Immature natural killer cell (primary cell): ENCODE measurements at regions not wholly inside any gene's neighbourhood (a gene's known extent, or its start where the extent isn't known, plus 50 kb on each side); places are given as distances from the start of the nearest gene placed in this dataset.
"Not testable (repeated sequence)": the region's sequence is repeated elsewhere in the genome, so short reads cannot be mapped to it uniquely, and the experiment has no call there.

Source experiments
- DNase-seq, 3 donors: peaks; one replicate each; pipeline ENCODE4 v3.0.0; 2022; ENCODE audit warnings: mixed read lengths in 1 of 3
- H3K27ac Mint-ChIP-seq, 6 donors: one replicate each; pipeline ENCODE4 v1.8.0; 2020; ENCODE audit warnings: mixed read lengths in 6 of 6, mild to moderate bottlenecking in 5 of 6, inconsistent platforms in 4 of 6, moderate library complexity in 3 of 6
- H3K27me3 Mint-ChIP-seq, 3 donors: one replicate each; pipeline ENCODE4 v1.8.0; 2020 to 2021; ENCODE audit warnings: low read depth in 3 of 3, mild to moderate bottlenecking in 3 of 3, mixed read lengths in 3 of 3, moderate library complexity in 3 of 3, inconsistent platforms in 1 of 3
- H3K36me3 Mint-ChIP-seq, 3 donors: one replicate each; pipeline ENCODE4 v1.8.0; 2020; ENCODE audit warnings: mixed read lengths in 3 of 3, inconsistent platforms in 2 of 3, mild to moderate bottlenecking in 2 of 3
- H3K4me1 Mint-ChIP-seq, 2 donors: one replicate each; pipeline ENCODE4 v1.8.0; 2020; ENCODE audit warnings: inconsistent platforms in 2 of 2, mild to moderate bottlenecking in 2 of 2, mixed read lengths in 2 of 2, moderate library complexity in 1 of 2
- H3K4me3 Mint-ChIP-seq, 5 donors: one replicate each; pipeline ENCODE4 v1.8.0; 2020; ENCODE audit warnings: mild to moderate bottlenecking in 5 of 5, mixed read lengths in 5 of 5, inconsistent platforms in 3 of 5, moderate library complexity in 3 of 5
- H3K9me3 Mint-ChIP-seq, 6 donors: one replicate each; pipeline ENCODE4 v1.8.0; 2020; ENCODE audit warnings: mild to moderate bottlenecking in 6 of 6, mixed read lengths in 6 of 6, inconsistent platforms in 4 of 6, moderate library complexity in 3 of 6

DNA sequence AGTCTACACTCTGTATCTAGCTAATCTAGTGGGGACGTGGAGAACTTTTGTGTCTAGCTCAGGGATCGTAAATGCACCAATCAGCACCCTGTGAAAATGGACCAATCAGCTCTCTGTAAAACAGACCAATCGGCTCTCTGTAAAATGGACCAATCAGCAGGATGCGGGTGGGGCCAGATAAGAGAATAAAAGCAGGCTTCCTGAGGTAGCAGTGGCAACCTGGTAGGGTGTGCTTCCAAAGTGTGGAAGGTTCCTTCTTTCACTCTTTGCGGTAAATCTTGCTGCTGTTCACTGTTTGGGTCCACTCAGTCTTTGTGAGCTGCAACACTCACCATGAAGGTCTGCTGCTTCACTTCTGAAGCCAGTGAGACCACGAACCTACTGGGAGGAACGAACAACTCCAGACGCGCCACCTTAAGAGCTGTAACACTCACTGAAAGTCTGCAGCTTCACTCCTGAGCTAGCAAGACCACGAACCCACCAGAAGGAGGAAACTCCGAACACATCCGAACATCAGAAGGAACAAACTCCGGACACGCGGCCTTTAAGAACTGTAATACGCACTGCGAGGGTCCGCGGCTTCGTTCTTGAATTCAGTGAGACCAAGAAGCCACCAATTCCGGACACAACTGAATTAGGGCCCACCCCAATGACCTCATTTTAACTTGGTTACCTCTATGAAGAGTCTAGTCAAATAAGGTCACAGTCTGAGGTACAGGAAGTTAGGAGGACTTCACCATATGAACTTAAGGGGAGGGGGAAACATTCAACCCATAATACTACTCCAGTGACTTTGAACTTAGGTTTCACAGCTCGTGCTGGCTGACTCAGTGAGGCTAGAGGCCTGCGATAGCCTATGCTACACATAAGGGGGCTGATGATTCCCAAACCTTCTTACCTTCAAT is 59.8 kb upstream of the LPGAT1 start:
- peak overlapping the region; percentile 59 to 85 (median 72) for H3K27ac Mint-ChIP-seq
- peak; percentile 39 to 42 (median 40) for DNase-seq
- H3K4me3 Mint-ChIP-seq = peak overlapping the region; percentile 71 to 80 (median 74)
- H3K9me3 Mint-ChIP-seq, H3K27me3 Mint-ChIP-seq, H3K36me3 Mint-ChIP-seq: not testable (repeated sequence)
- peaks cover 10 to 29% of the 10 kb centered on the region in 2 donors for H3K4me1 Mint-ChIP-seq

DNA sequence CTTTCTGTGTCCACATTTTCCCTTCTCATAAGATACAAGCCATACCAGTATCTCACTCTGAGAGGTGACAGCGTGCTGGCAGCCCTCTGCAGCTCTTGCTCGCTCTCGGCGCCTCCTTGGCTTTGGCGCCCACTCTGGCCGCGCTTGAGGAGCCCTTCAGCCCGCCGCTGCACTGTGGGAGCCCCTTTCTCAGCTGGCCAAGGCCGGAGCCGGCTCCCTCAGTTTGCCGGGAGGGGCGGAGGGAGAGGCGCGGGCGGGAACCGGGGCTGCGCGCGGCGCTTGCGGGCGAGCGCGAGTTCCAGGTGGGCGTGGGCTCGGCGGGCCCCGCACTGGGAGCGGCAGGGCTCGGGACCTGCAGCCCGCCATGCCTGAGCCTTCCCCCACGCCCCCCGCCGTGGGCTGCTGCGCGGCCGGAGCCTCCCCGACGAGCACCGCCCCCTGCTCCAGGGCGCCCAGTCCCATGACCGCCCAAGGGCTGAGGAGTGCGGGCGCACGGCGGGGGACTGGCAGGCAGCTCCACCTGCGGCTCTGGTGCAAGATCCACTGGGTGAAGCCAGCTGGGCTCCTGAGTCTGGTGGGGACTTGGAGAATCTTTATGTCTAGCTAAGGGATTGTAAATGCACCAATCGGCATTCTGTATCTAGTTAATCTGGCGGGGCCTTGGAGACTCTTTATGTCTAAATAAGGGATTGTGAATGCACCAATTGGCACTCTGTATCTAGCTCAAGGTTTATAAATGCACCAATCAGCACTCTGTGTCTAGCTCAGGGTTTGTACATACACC is 58.9 kb upstream of the LPGAT1 start:
- not testable (repeated sequence) for H3K9me3 Mint-ChIP-seq, H3K27me3 Mint-ChIP-seq, H3K36me3 Mint-ChIP-seq
- Mint-ChIP-seq H3K4me3 (peak overlapping the region in 4 of 5 donors; percentile 71 to 80 (median 72)), H3K4me1 (peaks cover 10 to 29% of the 10 kb centered on the region in 2 donors), H3K27ac (peak overlapping the region in 1 of 6 donors; percentile 68)
- DNase-seq = peak in 1 of 3 donors; percentile 5

DNA sequence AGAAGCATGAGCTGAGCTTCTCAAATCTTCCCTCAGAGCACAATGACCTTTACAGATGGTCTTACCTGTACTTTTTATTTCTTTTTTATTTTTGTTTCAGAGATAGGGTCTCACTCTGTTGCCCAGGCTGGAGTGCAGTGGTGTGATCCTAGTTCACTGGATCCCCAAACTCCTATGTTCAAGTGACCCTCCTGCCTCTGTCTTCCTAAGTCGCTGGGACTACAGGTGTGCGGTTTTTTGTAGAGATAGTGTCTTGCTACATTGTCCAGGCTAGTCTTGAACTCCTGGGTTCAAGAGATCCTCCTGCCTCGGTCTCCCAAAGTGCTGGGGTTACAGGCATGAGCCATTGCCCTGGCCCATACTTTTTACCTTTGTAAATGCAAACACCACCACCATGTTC is 56.0 kb upstream of the LPGAT1 start:
- no peak overlapping the region for H3K4me3 Mint-ChIP-seq
- peaks cover 0 to 7% (median 0%) of the 10 kb centered on the region in 3 donors for H3K36me3 Mint-ChIP-seq
- no peaks in the 10 kb centered on the region for H3K9me3 Mint-ChIP-seq
- DNase-seq = no peak
- no peak overlapping the region for H3K27ac Mint-ChIP-seq
- peaks cover 10 to 29% of the 10 kb centered on the region in 2 donors for H3K4me1 Mint-ChIP-seq
- H3K27me3 Mint-ChIP-seq = peaks cover 2 to 10% (median 4%) of the 10 kb centered on the region in 3 donors

DNA sequence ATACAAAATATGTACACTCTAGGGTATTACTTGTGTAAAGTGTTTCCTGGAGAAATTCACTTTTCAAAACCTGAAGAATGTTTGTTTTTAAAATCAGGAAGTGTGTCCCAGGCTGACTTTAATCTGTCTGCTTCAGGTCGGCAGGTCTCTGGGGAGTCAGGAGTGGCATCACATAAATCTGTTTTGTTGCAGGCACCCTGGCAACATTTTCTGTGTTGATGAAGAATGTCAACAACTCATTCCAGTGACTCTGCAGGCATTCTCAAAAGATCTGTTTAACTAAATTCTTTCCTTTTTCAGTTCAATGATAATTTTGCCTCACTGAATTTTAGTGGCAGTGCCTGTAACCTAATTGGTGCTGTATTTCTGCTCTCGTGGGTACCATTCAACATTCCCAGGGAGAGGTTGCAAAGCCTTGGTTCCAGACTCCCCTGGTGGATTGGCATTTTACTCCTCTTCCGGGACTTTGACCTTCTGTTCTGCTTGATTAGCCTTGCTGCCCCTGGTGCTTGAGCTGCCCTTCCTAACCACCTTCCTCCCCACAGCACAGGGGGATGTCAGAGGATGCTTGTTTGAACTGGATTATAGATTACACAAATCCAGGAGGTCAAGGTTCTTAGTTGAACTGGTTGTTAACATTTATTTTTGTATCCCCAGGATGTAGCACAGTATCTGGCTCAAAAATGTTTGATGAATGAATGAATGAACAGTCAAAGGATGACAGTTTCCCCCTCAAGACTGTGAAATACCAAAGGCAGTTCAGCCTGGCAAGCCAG is 55.4 kb upstream of the LPGAT1 start:
- H3K4me1 Mint-ChIP-seq = peaks cover 10 to 24% of the 10 kb centered on the region in 2 donors
- H3K4me3 Mint-ChIP-seq = no peak overlapping the region
- DNase-seq = no peak
- H3K27me3 Mint-ChIP-seq = peaks cover 2 to 11% (median 4%) of the 10 kb centered on the region in 3 donors
- H3K27ac Mint-ChIP-seq = no peak overlapping the region
- H3K36me3 Mint-ChIP-seq = peaks cover 0 to 9% (median 0%) of the 10 kb centered on the region in 3 donors
- peaks cover 0 to 2% (median 0%) of the 10 kb centered on the region in 6 donors for H3K9me3 Mint-ChIP-seq

DNA sequence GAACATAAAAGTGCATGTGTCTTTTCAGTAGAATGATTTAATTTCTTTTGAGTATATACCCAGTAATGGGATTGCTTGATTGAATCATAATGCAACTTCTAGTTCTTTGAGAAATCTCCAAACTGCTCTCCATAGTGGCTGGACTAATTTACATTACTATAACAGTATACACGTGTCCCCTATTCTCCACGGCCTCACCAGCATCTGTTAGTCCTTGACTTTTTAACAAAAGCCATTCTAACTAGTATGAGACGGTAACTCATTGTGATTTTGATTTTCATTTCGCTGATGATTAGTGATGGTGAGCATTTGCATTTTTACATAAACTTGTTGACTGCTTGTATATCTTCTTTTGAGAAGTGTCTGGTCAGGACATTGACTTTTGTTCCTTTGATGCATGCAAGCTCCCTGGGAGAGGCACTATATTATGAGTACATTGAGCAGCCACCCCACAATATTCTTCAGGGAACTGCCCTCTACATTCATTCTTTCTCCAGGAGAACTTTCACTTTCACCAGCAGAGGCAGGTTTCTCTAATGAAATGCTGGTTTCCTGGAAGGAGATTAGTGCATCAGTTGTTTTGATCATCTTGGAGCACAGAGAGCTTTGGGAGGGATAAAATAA is 51.9 kb upstream of the LPGAT1 start:
- Mint-ChIP-seq H3K9me3 (peaks cover 0 to 2% (median 0%) of the 10 kb centered on the region in 6 donors), H3K27ac (no peak overlapping the region), H3K4me3 (no peak overlapping the region), H3K27me3 (peaks cover 1 to 4% (median 2%) of the 10 kb centered on the region in 3 donors), H3K4me1 (peaks cover 0 to 4% of the 10 kb centered on the region in 2 donors), H3K36me3 (peaks cover 0 to 4% (median 0%) of the 10 kb centered on the region in 3 donors)
- DNase-seq = no peak
